ENCODE measurements at regions not wholly inside any gene's neighbourhood (a gene's known extent, or its start where the extent isn't known, plus 50 kb on each side); places are given as distances from the start of the nearest gene placed in this dataset.

- TF ChIP-seq, protein P1, sequence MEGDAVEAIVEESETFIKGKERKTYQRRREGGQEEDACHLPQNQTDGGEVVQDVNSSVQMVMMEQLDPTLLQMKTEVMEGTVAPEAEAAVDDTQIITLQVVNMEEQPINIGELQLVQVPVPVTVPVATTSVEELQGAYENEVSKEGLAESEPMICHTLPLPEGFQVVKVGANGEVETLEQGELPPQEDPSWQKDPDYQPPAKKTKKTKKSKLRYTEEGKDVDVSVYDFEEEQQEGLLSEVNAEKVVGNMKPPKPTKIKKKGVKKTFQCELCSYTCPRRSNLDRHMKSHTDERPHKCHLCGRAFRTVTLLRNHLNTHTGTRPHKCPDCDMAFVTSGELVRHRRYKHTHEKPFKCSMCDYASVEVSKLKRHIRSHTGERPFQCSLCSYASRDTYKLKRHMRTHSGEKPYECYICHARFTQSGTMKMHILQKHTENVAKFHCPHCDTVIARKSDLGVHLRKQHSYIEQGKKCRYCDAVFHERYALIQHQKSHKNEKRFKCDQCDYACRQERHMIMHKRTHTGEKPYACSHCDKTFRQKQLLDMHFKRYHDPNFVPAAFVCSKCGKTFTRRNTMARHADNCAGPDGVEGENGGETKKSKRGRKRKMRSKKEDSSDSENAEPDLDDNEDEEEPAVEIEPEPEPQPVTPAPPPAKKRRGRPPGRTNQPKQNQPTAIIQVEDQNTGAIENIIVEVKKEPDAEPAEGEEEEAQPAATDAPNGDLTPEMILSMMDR (IDR thresholded peaks at IDR 0.05; ENCODE audit: insufficient read depth, low read depth, low read length) = no peak
- no peak for TF ChIP-seq EZH2 (IDR thresholded peaks at IDR 0.05; ENCODE audit: insufficient read depth, low read length)
Measured at GRCh38 chr6:9745476-9745875, 669.4 kb downstream of the TFAP2A start.
